ENCODE measurements at regions not wholly inside any gene's neighbourhood (a gene's known extent, or its start where the extent isn't known, plus 50 kb on each side); places are given as distances from the start of the nearest gene placed in this dataset.

DNA sequence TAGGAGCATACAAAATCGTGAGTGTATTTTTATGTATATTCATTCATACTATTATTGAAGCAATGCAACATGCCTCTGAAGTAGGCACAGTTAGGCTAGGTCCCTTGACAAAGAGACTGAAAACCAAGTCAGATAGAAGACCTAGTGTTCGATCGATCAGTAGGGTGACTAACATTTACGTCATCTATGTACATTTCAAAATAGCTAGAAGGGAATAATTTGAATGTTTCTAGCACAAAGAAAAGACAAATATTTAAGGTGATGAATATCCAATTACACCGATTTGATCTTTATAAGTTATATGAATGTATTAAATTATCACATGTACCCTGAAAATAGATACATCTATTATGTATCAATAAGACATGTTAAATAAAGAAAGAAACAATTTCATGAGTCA lies 610.1 kb downstream of the TOX3 start:
- DNase-seq = no peak
- H3K4me2 ChIP-seq = no peak overlapping the region
- no peak overlapping the region for H3K4me3 ChIP-seq
- ChIA-PET CTCF (no interaction called here), POLR2A (ENCODE audit: unreplicated experiment) (no interaction called here)
- TF ChIP-seq, protein P1, sequence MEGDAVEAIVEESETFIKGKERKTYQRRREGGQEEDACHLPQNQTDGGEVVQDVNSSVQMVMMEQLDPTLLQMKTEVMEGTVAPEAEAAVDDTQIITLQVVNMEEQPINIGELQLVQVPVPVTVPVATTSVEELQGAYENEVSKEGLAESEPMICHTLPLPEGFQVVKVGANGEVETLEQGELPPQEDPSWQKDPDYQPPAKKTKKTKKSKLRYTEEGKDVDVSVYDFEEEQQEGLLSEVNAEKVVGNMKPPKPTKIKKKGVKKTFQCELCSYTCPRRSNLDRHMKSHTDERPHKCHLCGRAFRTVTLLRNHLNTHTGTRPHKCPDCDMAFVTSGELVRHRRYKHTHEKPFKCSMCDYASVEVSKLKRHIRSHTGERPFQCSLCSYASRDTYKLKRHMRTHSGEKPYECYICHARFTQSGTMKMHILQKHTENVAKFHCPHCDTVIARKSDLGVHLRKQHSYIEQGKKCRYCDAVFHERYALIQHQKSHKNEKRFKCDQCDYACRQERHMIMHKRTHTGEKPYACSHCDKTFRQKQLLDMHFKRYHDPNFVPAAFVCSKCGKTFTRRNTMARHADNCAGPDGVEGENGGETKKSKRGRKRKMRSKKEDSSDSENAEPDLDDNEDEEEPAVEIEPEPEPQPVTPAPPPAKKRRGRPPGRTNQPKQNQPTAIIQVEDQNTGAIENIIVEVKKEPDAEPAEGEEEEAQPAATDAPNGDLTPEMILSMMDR (conservative IDR thresholded peaks at IDR 0.05) = no peak
- TF ChIP-seq EZH2 (IDR thresholded peaks at IDR 0.05; ENCODE audit: low read depth) = no peak
- H3K27me3 ChIP-seq (ENCODE audit: insufficient read depth, low read depth) = peaks cover 24% of the 10 kb centered on the region
- no peak overlapping the region for H2AFZ ChIP-seq
- BruUV-seq (replicated peaks) = no TSS peak
- no peaks in the 10 kb centered on the region for H3K4me1 ChIP-seq (replicated peaks; ENCODE audit: insufficient read depth)
- H3K9me3 ChIP-seq (ENCODE audit: insufficient read depth, low read depth) = no peaks in the 10 kb centered on the region
- no peak overlapping the region for H3K27ac ChIP-seq
- H3K36me3 ChIP-seq (ENCODE audit: low read depth) = no peaks in the 10 kb centered on the region
- H3K9me2 ChIP-seq (ENCODE audit: insufficient read depth) = no peaks in the 10 kb centered on the region
- no peaks in the 10 kb centered on the region for H3K79me2 ChIP-seq (ENCODE audit: low read depth)
- intact Hi-C loops (cut with micrococcal nuclease; ENCODE audit: unreplicated experiment) = no loop called here
- H4K20me1 ChIP-seq (ENCODE audit: insufficient read depth) = no peaks in the 10 kb centered on the region
- no peaks in the 10 kb centered on the region for H3F3A ChIP-seq (ENCODE audit: insufficient read depth, low read depth)

DNA sequence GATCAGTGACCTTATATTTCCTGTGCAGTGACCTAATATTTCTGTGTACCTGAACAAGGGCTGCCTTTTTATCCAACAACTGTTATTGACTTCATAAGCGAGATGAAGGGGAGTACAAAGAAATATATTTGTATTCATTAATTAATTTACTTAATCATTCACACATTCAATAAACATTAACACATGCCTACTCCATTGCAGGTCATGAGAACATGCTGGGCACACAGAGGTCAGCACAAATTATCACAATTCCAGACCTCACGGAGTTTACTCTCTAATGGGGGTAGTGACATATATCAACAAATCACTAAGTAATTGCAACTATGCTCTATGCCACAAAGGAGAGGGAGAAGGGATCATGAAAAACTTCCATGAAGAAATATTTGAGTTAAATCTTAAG lies 614.6 kb downstream of the TOX3 start:
- no peak for DNase-seq
- TF ChIP-seq EZH2 (IDR thresholded peaks at IDR 0.05; ENCODE audit: low read depth) = no peak
- TF ChIP-seq, protein P1 (conservative IDR thresholded peaks at IDR 0.05) = no peak
- Histone ChIP-seq H3K36me3 (ENCODE audit: low read depth) (no peaks in the 10 kb centered on the region), H3K4me2 (no peak overlapping the region), H3K9me2 (ENCODE audit: insufficient read depth) (no peaks in the 10 kb centered on the region), H3K27ac (no peak overlapping the region), H3K27me3 (ENCODE audit: insufficient read depth, low read depth) (0 out of 2 replicates have a peak, but pooled peaks cover 5% of the 10 kb centered on the region), H3K9me3 (ENCODE audit: insufficient read depth, low read depth) (no peaks in the 10 kb centered on the region), H3K4me3 (no peak overlapping the region), H3K4me1 (replicated peaks; ENCODE audit: insufficient read depth) (no peaks in the 10 kb centered on the region), H2AFZ (no peak overlapping the region), H4K20me1 (ENCODE audit: insufficient read depth) (no peaks in the 10 kb centered on the region), H3K79me2 (ENCODE audit: low read depth) (no peaks in the 10 kb centered on the region), H3F3A (ENCODE audit: insufficient read depth, low read depth) (no peaks in the 10 kb centered on the region)
- BruUV-seq (replicated peaks) = no TSS peak
- intact Hi-C loops (cut with micrococcal nuclease; ENCODE audit: unreplicated experiment) = no loop called here
- ChIA-PET POLR2A (ENCODE audit: unreplicated experiment) (no interaction called here), CTCF (no interaction called here)

DNA sequence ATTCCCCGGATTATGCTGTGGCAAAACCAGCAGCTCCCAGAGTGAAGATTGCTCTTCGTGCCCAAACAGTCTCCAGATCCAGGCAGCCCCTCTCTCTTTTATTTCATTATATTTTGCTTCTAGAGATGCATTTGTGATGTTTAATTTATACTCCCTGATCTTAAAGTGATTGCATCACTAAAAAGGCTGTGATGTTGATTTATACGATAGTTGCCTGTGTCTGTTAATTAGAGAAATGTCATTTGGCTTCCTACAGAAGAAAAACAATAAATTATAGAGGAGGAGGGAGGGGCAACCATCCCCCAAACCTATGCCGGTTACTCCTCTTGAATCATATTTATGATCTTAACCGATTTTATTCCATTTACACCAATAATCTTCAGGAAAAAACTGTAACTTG lies 615.3 kb downstream of the TOX3 start:
- POLR2A ChIA-PET (ENCODE audit: unreplicated experiment) = no interaction called here
- H3K4me3 ChIP-seq = no peak overlapping the region

More for the DNA sequence above, 615.3 kb downstream of the TOX3 start:
- H3F3A ChIP-seq (ENCODE audit: insufficient read depth, low read depth) = no peaks in the 10 kb centered on the region
- no peak overlapping the region for H3K4me2 ChIP-seq
- no peaks in the 10 kb centered on the region for H3K36me3 ChIP-seq (ENCODE audit: low read depth)
- CTCF ChIA-PET = no interaction called here
- no peak for DNase-seq
- no peaks in the 10 kb centered on the region for H4K20me1 ChIP-seq (ENCODE audit: insufficient read depth)
- no peaks in the 10 kb centered on the region for H3K9me3 ChIP-seq (ENCODE audit: insufficient read depth, low read depth)
- H3K9me2 ChIP-seq (ENCODE audit: insufficient read depth) = no peaks in the 10 kb centered on the region
- TF ChIP-seq, protein P1 (conservative IDR thresholded peaks at IDR 0.05) = no peak
- TF ChIP-seq EZH2 (IDR thresholded peaks at IDR 0.05; ENCODE audit: low read depth) = no peak
- no TSS peak for BruUV-seq (replicated peaks)
- intact Hi-C loops (cut with micrococcal nuclease; ENCODE audit: unreplicated experiment) = no loop called here
- H3K79me2 ChIP-seq (ENCODE audit: low read depth) = no peaks in the 10 kb centered on the region
- no peak overlapping the region for H3K27ac ChIP-seq
- H2AFZ ChIP-seq = no peak overlapping the region
- no peaks in the 10 kb centered on the region for H3K4me1 ChIP-seq (replicated peaks; ENCODE audit: insufficient read depth)
- H3K27me3 ChIP-seq (ENCODE audit: insufficient read depth, low read depth) = peaks cover 12% of the 10 kb centered on the region
